HG02588 (cell line): ENCODE measurements at regions not wholly inside any gene's neighbourhood (a gene's known extent, or its start where the extent isn't known, plus 50 kb on each side); places are given as distances from the start of the nearest gene placed in this dataset.

Experiments
- ATAC-seq: cut with Tn5 transposase; IDR thresholded peaks from one replicate; pipeline ENCODE4 v1.9.1; 2021; ENCODE audit warnings: mild to moderate bottlenecking, moderate library complexity; ENCODE audit not compliant: unreplicated experiment

GRCh38 chr2:14540015-14540414 is 92.5 kb upstream of the LRATD1 start:
- ATAC-seq: no peak

- no peak for ATAC-seq
Observed at GRCh38 chr2:14543284-14543683, 89.2 kb upstream of the LRATD1 start.

- ATAC-seq: no peak
Observed at GRCh38 chr2:14544247-14544646, 88.3 kb upstream of the LRATD1 start.

GRCh38 chr2:14547830-14548229 is 84.7 kb upstream of the LRATD1 start:
- ATAC-seq: no peak

GRCh38 chr2:14550658-14551057 is 81.9 kb upstream of the LRATD1 start:
- no peak for ATAC-seq

GRCh38 chr2:14551069-14551468 is 81.4 kb upstream of the LRATD1 start:
- no peak for ATAC-seq

- no peak for ATAC-seq
Observed at GRCh38 chr2:14552286-14552685, 80.2 kb upstream of the LRATD1 start.

GRCh38 chr2:14552818-14553217 is 79.7 kb upstream of the LRATD1 start:
- no peak for ATAC-seq

- ATAC-seq: no peak
Observed at GRCh38 chr2:14554849-14555545, 77.5 kb upstream of the LRATD1 start.

GRCh38 chr2:14557111-14557510 is 75.4 kb upstream of the LRATD1 start:
- no peak for ATAC-seq

- ATAC-seq: no peak
Observed at GRCh38 chr2:14557916-14558315, 74.6 kb upstream of the LRATD1 start.

- ATAC-seq: no peak
Observed at GRCh38 chr2:14558335-14558919, 74.1 kb upstream of the LRATD1 start.

GRCh38 chr2:14560716-14561115 is 71.8 kb upstream of the LRATD1 start:
- no peak for ATAC-seq

GRCh38 chr2:14563324-14563723 is 69.2 kb upstream of the LRATD1 start:
- ATAC-seq: no peak

GRCh38 chr2:14565666-14566065 is 66.9 kb upstream of the LRATD1 start:
- no peak for ATAC-seq

- no peak for ATAC-seq
Observed at GRCh38 chr2:14567561-14567960, 65.0 kb upstream of the LRATD1 start.

GRCh38 chr2:14569294-14569693 is 63.2 kb upstream of the LRATD1 start:
- no peak for ATAC-seq

- no peak for ATAC-seq
Observed at GRCh38 chr2:14572633-14573032, 59.9 kb upstream of the LRATD1 start.

GRCh38 chr2:14577843-14578242 is 54.7 kb upstream of the LRATD1 start:
- no peak for ATAC-seq
